Uterus (tissue), 2 donors: ENCODE measurements at regions not wholly inside any gene's neighbourhood (a gene's known extent, or its start where the extent isn't known, plus 50 kb on each side); places are given as distances from the start of the nearest gene placed in this dataset.

ENCODE experiments used
- POLR2A ChIP-seq, 2 donors: fragments of 450-650 bp; IDR thresholded peaks; one replicate each; pipeline ENCODE4 v1.6.1; 2016; ENCODE audit warnings: antibody characterized with exemption in 2 of 2, mild to moderate bottlenecking in 1 of 2, moderate library complexity in 1 of 2
- TF ChIP-seq, protein P1 (sequence below), 4 experiments: fragments of 200-600 bp in 2 of 4; fragments of 450-650 bp in 2 of 4; sonication (generic) in 2 of 4; IDR thresholded peaks; one replicate each; pipeline ENCODE4 v1.5.1; 2016 to 2019; ENCODE audit warnings: antibody characterized with exemption in 4 of 4, mild to moderate bottlenecking in 2 of 4, moderate library complexity in 1 of 4

DNA sequence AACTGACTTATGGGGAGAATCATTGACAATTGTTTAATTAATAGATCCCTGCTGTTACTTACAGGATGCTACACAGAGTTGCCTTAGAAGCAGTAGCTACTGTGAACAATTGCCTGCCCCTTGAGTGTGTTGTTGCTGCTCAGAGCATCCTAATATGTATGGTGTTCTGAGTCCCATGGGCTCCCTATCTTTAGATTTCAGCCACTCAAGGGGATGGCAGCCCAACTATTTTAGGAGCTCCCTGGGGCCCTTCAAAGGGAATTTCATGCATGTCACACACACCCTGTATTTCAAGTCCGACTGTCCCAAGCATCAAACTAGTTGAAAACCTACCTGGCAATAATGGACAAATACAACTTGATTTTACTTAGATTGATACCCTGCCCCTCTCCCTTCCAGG lies 111.2 kb downstream of the NOC3L start:
- TF ChIP-seq, protein P1, sequence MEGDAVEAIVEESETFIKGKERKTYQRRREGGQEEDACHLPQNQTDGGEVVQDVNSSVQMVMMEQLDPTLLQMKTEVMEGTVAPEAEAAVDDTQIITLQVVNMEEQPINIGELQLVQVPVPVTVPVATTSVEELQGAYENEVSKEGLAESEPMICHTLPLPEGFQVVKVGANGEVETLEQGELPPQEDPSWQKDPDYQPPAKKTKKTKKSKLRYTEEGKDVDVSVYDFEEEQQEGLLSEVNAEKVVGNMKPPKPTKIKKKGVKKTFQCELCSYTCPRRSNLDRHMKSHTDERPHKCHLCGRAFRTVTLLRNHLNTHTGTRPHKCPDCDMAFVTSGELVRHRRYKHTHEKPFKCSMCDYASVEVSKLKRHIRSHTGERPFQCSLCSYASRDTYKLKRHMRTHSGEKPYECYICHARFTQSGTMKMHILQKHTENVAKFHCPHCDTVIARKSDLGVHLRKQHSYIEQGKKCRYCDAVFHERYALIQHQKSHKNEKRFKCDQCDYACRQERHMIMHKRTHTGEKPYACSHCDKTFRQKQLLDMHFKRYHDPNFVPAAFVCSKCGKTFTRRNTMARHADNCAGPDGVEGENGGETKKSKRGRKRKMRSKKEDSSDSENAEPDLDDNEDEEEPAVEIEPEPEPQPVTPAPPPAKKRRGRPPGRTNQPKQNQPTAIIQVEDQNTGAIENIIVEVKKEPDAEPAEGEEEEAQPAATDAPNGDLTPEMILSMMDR (IDR thresholded peaks at IDR 0.05): no peak
- TF ChIP-seq POLR2A (IDR thresholded peaks at IDR 0.05): no peak
